ENCODE measurements at regions not wholly inside any gene's neighbourhood (a gene's known extent, or its start where the extent isn't known, plus 50 kb on each side); places are given as distances from the start of the nearest gene placed in this dataset.

GRCh38 chr6:139839506-139840156 lies 465.2 kb upstream of the CITED2 start:
- peak in 27 of 56 donors; percentile 1 to 56 (median 5) for DNase-seq

DNA sequence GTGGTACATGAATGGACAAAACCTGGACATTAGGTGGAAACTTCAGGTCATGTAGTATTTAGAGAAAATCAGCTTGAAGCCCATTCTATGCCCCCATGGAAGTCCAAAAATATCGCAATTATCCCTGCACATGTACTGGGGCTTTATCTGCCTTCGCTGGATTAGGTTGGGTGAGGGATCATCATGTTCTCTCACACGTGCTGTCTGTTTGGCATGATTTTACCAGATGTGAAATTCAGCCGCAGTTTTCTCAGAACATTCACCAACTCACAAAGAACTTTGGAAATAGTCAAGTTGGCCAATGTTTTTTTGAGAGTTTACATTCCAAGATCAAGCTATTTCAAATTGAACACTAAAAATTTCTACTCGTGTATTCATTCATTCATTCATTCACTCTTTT lies 459.8 kb upstream of the CITED2 start:
- DNase-seq, result no peak

DNA sequence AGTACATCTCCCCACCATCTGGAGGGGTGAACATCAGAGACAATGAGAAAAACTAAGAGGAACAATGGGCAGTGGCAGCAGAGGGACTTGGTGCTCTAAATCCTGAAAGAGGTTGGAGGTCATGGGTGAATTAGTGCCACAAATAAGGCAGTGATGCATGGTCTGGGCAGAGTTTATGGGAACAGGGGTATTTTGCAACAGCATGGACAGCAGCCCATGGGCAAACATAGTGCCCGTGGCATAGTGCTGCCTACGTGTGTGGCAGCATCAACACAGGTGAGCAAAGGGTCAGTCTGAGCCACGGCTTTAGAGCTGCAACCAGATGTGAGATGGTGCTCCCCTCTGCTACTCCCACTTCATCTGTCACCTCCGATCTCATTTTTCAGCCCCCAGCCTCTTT lies 459.1 kb upstream of the CITED2 start:
- DNase-seq, result no peak

DNA sequence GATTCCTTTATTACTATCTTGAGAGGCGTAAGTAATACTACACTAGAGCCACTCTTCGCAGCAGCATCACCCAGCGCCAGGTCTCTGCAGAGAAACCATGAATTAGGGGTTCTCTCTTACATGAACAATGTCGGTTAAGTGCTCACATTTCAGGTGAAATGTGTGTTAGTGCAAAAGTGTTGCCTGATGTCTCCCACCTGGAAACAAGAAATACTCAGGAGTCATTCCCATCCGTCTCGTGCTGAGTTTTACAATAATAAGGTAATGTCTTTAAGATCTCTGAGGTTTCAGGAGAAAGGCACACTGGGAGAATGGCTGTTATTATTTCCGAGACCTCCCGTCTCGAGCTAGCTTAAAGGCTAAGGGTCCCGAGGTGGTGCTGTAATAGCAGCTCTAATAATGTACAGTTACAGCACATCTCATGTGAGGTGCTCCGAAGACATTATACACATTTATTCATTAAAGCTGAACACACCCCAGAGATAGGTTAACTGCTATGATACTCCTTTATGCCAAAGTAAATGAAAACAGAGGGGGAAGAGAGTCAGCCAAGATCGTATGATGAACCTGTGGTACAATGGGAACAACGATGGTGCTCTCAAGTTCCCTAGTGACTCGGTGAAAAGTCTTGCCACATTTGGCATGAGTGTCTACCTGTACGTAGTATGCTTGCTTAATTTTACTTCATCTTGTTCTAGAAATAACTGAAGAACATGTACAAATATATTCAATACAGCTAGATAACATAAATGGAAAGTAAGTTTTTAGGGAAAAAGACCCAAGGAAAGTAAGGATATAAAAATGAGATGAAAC lies 458.3 kb upstream of the CITED2 start:
- DNase-seq, result no peak

DNA sequence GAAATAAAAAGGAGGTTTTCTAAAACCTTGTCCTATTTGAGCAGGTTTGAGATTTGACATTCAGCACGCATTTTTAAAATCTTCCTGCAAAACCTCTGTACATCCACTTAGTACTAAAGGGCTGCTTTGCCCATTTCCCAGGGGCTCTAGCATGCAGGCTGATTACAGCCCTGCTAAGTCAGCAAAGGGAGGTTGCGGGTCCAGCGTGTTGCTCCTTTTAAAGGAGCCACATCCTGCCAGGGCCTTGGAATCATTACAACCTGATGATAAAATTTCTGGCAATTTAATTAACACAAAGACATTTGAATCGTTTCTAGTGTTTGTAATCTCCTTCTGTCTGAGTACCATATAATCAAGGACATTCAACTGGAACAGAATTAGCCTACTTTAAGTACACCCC lies 455.1 kb upstream of the CITED2 start:
- no peak for DNase-seq

- DNase-seq, result no peak
Measured at GRCh38 chr6:139828751-139829519, 454.5 kb upstream of the CITED2 start.

DNA sequence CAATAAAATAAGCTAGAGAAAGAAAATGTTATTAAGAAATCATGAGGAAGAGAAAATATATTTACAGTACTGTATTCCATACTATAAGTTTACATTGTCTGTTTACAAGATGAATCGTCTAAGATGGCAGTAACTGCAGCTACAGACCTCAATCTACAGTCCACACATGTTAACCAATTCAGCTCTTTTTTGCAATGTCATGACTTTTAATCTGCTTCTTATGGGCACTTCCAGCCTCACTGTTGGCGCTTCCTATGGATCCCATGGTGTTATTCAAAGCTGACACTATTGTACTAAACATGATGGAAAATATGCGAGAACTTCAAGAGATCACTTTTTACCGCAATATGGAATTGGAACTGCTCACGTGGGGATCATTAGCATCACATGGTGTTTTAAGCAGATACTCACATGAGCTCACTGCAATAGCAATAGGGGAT lies 451.5 kb upstream of the CITED2 start:
- no peak for DNase-seq

DNA sequence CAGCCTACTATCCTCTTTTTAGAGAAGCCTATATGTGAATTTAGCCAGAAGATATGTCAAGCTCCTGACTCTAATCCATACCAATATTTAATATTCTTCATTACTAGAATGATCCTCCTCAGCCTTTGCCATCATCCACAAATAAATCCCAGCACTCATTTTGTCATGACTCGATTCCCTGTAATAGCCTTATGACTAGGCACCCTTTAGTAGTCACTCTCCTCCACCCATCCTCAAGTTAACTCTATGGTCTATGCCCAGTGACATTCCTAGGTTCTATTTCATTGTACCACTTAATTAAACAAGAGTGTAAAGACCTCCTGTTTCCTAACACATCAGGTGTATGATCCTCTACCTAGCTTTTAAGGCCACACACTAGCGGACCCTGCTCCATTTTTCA lies 450.4 kb upstream of the CITED2 start:
- DNase-seq, result no peak

- no peak for DNase-seq
Measured at GRCh38 chr6:139823808-139824126, 449.3 kb upstream of the CITED2 start.

- DNase-seq, result no peak
Measured at GRCh38 chr6:139823099-139823807, 448.8 kb upstream of the CITED2 start.

GRCh38 chr6:139821676-139822223 lies 447.3 kb upstream of the CITED2 start:
- no peak for DNase-seq

- DNase-seq, result no peak
Measured at GRCh38 chr6:139820210-139820609, 445.8 kb upstream of the CITED2 start.

DNA sequence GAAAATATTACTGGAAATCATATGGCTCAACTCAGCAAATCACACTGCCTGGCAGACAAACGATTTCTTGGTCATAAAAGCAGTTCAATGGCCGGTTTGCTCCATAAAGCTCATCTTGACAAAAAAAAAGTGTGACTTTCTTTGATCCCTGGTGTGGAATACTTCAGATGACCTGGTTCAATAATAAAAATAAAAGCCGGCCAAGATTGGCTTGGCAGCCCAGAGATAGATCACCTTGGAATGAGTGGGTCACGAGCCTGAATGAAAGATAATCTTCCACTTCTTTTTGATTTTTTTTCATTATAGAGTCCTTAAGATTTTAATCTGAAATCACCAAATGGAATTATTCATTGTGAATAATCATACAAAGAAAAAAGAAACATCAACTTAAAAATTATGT lies 445.3 kb upstream of the CITED2 start:
- no peak for DNase-seq

- no peak for DNase-seq
Measured at GRCh38 chr6:139812939-139813338, 438.5 kb upstream of the CITED2 start.

GRCh38 chr6:139801571-139802321 lies 427.3 kb upstream of the CITED2 start:
- no peak for DNase-seq

DNA sequence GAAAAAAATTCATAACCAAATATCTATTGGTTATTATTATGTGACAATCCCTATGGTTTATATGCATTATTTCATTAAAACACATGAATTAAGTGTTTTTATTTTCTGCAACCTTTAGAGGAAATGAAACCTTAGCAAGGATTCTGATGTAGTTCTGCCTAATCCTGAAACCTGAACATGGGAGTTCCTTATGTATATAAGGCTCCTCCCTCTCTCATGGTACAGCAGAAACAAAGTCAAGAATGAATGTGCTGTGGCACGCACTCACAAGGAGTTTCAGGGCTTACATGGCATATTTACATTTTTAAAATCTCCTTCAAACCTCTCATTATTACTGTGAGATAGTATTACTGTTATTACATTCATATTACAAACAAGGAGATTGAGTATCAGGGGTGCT lies 426.4 kb upstream of the CITED2 start:
- DNase-seq, result no peak

GRCh38 chr6:139790527-139790926 lies 416.1 kb upstream of the CITED2 start:
- no peak for DNase-seq

- no peak for DNase-seq
Measured at GRCh38 chr6:139784222-139784769, 409.8 kb upstream of the CITED2 start.

- DNase-seq, result no peak
Measured at GRCh38 chr6:139779988-139780774, 405.7 kb upstream of the CITED2 start.

GRCh38 chr6:139778688-139779087 lies 404.2 kb upstream of the CITED2 start:
- DNase-seq, result no peak
